Inferior parietal cortex (tissue), 1 donor: ENCODE measurements at regions not wholly inside any gene's neighbourhood (a gene's known extent, or its start where the extent isn't known, plus 50 kb on each side); places are given as distances from the start of the nearest gene placed in this dataset.

Experiments used
- DNase-seq: peaks from one replicate; pipeline ENCODE4 v3.0.0-alpha.2; 2016; ENCODE audit errors: extremely low spot score

DNA sequence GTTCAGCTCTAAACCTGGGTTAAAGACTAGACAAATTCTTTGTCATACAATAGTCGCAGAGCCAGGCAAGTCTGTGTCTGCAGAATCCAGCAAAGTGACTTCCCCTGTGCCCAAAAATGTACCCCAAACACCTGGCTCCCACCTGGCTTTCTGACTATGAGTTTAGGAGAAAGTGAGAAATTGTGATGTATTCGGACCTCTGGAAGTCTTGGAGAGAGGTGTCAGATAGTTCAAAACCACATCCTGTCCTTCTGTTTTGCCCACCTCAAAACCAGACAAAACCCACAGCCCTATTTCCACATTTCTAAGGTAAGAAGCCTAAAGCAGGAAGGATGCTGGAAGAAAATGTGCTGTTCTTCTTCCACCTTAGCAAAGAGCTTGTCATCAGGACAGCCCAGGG lies 63.8 kb upstream of the CLMP start:
- no peak for DNase-seq

GRCh38 chr11:123257370-123257769 lies 62.3 kb upstream of the CLMP start:
- no peak for DNase-seq

DNA sequence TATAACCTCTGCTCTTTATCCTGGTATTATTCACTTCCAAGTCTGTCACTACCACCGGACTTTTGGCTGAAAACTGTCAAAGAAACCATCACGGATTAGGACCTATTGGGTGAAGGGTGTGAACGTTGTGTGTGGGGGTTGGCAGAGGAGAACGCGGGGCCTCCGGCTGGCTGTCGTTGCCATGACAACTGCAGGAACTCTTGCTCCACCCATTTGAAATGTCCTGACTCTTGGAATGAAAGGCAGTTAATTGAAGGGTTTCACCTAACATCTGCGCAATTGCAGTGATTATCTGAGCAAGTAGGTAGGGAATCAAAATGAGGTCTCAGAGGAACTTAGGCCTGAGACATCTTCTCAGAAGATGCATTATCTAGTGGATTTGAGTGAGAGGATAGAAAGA lies 60.9 kb upstream of the CLMP start:
- DNase-seq = no peak

GRCh38 chr11:123254357-123254756 lies 59.3 kb upstream of the CLMP start:
- no peak for DNase-seq

- DNase-seq = no peak
Observed at GRCh38 chr11:123253911-123254310, 58.9 kb upstream of the CLMP start.

GRCh38 chr11:123253223-123253622 lies 58.2 kb upstream of the CLMP start:
- DNase-seq = no peak

- DNase-seq = no peak
Observed at GRCh38 chr11:123251657-123252344, 56.8 kb upstream of the CLMP start.

- no peak for DNase-seq
Observed at GRCh38 chr11:123250892-123251656, 56.0 kb upstream of the CLMP start.

GRCh38 chr11:123249354-123249753 lies 54.3 kb upstream of the CLMP start:
- DNase-seq = no peak

DNA sequence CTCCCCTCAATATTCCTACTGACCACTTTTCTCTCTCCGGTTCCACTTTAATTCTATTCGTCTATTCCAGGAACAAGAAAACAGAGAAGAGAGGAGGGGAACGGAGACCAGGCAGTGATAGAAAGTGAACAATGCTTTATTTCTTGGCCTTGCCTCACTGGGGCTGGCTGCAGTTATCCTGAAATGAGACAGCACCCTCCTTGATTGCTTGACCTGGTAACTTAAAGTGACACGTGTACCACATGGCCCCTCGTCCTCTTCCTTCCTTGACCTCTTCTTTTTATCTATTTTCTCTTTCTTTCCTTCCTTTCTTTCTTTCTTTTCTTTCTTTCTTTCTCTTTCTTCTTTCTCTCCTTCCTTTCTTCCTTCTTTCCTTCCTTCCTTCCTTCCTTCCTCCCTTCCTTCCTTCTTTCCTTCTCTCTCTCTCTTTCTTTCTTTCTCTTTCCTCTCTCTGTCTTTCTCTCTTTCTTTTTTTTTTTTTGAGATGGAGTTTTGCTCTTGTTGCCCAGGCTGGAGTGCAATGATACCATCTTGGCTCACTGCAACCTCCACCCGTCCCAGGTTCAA lies 52.8 kb upstream of the CLMP start:
- no peak for DNase-seq

DNA sequence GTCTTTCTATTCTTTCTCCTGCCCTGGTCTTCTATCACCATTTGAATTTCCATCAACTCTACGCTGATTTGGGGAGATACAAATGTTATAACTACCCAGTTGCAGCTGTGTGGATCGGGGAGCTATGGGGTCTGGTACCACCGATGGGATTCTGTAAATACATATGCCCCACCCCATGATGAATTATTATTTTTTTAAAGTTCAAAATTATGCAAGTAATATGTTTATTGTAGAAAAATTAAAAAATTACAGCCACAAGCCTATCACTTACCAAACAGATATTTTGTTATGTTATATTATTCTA lies 52.4 kb upstream of the CLMP start:
- DNase-seq = no peak

DNA sequence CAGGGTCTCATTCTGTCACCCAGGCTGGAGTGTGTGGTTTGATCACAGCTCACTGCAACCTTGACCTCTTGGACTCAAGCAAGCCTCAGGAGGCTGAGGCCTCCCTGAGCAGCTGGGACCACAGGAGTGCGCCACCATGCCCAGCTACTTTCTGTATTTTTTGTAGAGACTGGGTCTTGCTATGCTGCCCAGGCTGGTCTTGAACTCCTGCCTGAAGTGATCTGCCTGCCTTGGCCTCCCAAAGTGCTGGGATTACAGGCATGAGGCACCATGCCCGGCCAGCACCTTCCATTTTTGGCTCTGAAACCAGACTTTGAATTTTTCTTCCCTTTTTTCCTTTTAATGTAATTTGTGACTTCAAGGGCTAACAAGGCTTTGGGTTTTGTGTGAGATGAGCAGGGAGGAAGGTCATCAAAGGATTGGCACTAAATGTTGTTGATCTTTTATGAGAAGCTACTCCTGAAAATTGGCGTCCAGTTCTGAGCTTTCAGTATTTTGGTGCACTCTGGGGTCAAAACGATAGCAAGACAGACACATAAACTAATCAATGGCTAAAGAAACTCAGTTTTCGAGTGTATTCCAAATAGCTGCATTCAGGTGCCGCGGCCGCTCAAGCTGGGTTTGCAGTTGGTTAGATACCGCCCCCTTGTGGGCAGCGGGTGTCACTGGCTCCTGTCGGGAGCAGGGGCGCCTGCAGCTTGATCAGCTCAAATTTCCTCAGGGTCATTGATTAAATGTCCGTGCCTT lies 51.9 kb upstream of the CLMP start:
- peak; percentile 87 for DNase-seq

DNA sequence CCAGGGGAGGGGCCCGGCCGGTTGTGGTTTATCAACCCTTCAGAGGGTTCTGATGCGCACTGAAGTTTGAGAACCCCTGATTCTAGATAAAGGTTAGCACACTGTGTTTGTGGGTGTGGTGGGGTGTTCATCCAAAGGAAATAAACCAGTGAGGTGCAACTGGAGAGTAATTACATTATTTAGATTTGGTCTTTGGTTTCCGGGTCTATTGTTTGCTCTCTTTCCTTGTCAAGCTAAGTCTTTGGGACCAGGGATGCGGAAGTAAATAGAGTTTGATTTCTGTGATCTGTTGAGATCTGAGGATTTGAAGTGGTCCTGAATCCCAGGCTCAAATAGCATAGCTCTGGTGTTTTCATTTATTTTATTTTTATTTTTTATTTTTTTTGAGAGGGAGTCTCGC lies 50.5 kb upstream of the CLMP start:
- no peak for DNase-seq
